Caco-2 (cell line): ENCODE measurements at regions not wholly inside any gene's neighbourhood (a gene's known extent, or its start where the extent isn't known, plus 50 kb on each side); places are given as distances from the start of the nearest gene placed in this dataset.

Experiments
- BruUV-seq: library from RNA; stranded (reverse); fragments of 400-500 nt; replicated peaks from 2 replicates; lab custom pipeline; 2021; lab: Mats Ljungman, UMichigan
- CTCF ChIA-PET: fragments of 300-600 bp; sonication (Branson Sonifier 250); formaldehyde crosslinking; loops from one replicate; lab custom pipeline; 2022; ENCODE audit warnings: antibody characterized with exemption; lab: Charles Lee
- POLR2A ChIA-PET: fragments of 300-600 bp; sonication (Branson Sonifier 250); formaldehyde crosslinking; loops from one replicate; lab custom pipeline; 2022; ENCODE audit warnings: antibody characterized with exemption; lab: Charles Lee
- DNase-seq, 2 experiments: peaks; one replicate each; pipeline versions ENCODE4 v3.0.0 to v3.0.0-alpha.2; 2020 to 2022
- H3K27me3 ChIP-seq: replicated peaks from 2 replicates; pipeline ENCODE4 v1.6.0; 2011; ENCODE audit warnings: low read length; ENCODE audit not compliant: control insufficient read depth, insufficient read depth
- H3K36me3 ChIP-seq: 2 replicates; pipeline ENCODE4 v1.5.1; 2011; ENCODE audit warnings: low read length; ENCODE audit not compliant: control insufficient read depth, insufficient read depth
- H3K4me1 ChIP-seq: fragments of 250-450 bp; sonication (Bioruptor Pico); 2 replicates; pipeline ENCODE4 v1.5.1; 2020; ENCODE audit warnings: mild to moderate bottlenecking
- H3K4me3 ChIP-seq: 2 replicates; pipeline ENCODE4 v1.5.1; 2011; ENCODE audit warnings: low read depth, mild to moderate bottlenecking, control low read depth, low read length
- H3K9me3 ChIP-seq: fragments of 250-450 bp; sonication (Bioruptor Pico); 2 replicates; pipeline ENCODE4 v1.5.1; 2020; ENCODE audit warnings: mild to moderate bottlenecking, moderate library complexity
- H3K27ac Mint-ChIP-seq: one replicate; pipeline ENCODE4 v1.8.0; 2022; ENCODE audit warnings: mixed read lengths; ENCODE audit not compliant: unreplicated experiment
- H3K27me3 Mint-ChIP-seq: one replicate; pipeline ENCODE4 v1.8.0; 2022; ENCODE audit warnings: mixed read lengths; ENCODE audit not compliant: insufficient read depth, unreplicated experiment
- H3K36me3 Mint-ChIP-seq: one replicate; pipeline ENCODE4 v1.8.0; 2022; ENCODE audit warnings: mild to moderate bottlenecking, mixed read lengths; ENCODE audit not compliant: insufficient read depth, unreplicated experiment
- H3K4me1 Mint-ChIP-seq: one replicate; pipeline ENCODE4 v1.8.0; 2022; ENCODE audit warnings: low read depth, mixed read lengths; ENCODE audit not compliant: unreplicated experiment
- H3K4me3 Mint-ChIP-seq: one replicate; pipeline ENCODE4 v1.8.0; 2022; ENCODE audit warnings: mild to moderate bottlenecking, moderate library complexity, mixed read lengths; ENCODE audit not compliant: unreplicated experiment
- H3K9me3 Mint-ChIP-seq: one replicate; pipeline ENCODE4 v1.8.0; 2022; ENCODE audit warnings: mixed read lengths; ENCODE audit not compliant: unreplicated experiment
- intact Hi-C: fragments of 100-400 bp; cut with micrococcal nuclease; formaldehyde crosslinking; loops from one replicate; pipeline ENCODE4 v1.10.0; 2022; ENCODE audit not compliant: unreplicated experiment
- TF ChIP-seq, protein P1 (sequence below), 2 experiments: fragments of 200-600 bp in 1 of 2; IDR thresholded peaks; 1 replicate in 1 of 2; 2 replicates in 1 of 2; pipeline versions ENCODE4 v1.5.1 to v1.8.0; 2011 to 2022; ENCODE audit warnings: antibody characterized with exemption in 1 of 2, control low read depth in 1 of 2, inconsistent platforms in 1 of 2, low read depth in 1 of 2, low read length in 1 of 2, mild to moderate bottlenecking in 1 of 2, moderate library complexity in 1 of 2; ENCODE audit not compliant: insufficient read depth in 1 of 2, severe bottlenecking in 1 of 2, unreplicated experiment in 1 of 2

DNA sequence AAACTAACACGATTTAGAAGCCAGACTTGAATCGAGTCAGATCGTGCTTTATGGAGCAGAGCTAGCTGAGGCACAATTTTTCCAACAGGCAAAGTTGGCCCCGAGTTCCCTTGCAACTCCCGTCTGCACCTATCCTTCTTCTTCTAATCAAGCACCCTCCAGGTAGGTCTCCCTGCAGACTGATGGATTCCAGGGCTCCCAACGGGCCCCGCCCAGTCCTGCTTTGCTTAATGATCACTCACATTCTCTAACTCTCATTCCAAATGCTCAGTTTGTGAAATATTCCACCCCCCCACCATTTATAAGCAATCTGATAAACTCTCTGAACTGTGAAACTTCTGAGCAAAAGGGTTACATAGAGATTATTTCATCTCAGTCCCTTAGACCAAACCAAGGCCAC is 119.6 kb downstream of the SLC30A10 start:
- H3K27ac Mint-ChIP-seq = no peak overlapping the region
- Histone ChIP-seq H3K9me3 (no peaks in the 10 kb centered on the region), H3K27me3 (no peaks in the 10 kb centered on the region), H3K36me3 (no peaks in the 10 kb centered on the region), H3K4me1 (no peaks in the 10 kb centered on the region), H3K4me3 (no peak overlapping the region)
- intact Hi-C loops = no loop called here
- H3K4me1 Mint-ChIP-seq = no peaks in the 10 kb centered on the region
- H3K27me3 Mint-ChIP-seq = peaks cover 8% of the 10 kb centered on the region
- no peaks in the 10 kb centered on the region for H3K36me3 Mint-ChIP-seq
- DNase-seq = no peak
- H3K4me3 Mint-ChIP-seq = no peak overlapping the region
- BruUV-seq = no TSS peak
- H3K9me3 Mint-ChIP-seq = no peaks in the 10 kb centered on the region
- ChIA-PET CTCF (no interaction called here), POLR2A (no interaction called here)
- TF ChIP-seq, protein P1, sequence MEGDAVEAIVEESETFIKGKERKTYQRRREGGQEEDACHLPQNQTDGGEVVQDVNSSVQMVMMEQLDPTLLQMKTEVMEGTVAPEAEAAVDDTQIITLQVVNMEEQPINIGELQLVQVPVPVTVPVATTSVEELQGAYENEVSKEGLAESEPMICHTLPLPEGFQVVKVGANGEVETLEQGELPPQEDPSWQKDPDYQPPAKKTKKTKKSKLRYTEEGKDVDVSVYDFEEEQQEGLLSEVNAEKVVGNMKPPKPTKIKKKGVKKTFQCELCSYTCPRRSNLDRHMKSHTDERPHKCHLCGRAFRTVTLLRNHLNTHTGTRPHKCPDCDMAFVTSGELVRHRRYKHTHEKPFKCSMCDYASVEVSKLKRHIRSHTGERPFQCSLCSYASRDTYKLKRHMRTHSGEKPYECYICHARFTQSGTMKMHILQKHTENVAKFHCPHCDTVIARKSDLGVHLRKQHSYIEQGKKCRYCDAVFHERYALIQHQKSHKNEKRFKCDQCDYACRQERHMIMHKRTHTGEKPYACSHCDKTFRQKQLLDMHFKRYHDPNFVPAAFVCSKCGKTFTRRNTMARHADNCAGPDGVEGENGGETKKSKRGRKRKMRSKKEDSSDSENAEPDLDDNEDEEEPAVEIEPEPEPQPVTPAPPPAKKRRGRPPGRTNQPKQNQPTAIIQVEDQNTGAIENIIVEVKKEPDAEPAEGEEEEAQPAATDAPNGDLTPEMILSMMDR (IDR thresholded peaks at IDR 0.05; ENCODE audit: insufficient read depth in 1 of 2, low read depth in 1 of 2, low read length in 1 of 2, severe bottlenecking in 1 of 2, unreplicated experiment in 1 of 2) = no peak

DNA sequence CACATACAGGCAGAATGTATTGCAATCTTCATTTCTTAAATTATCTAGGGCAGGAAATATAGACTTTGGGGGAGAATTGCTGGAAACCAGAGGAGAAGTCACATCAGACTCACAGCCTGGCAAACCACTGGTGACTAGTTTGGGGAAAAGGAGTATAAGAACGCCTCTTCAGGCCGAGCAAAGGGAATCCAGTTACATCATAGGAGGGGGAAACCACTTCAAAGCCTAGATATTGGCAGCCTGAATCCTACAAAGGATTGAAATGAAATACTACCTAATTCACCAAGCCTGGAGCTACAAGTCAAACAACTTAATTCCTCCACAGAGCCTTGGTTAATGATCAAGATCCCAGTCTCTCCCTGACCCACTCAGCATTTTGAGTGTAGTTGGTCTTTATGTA is 121.7 kb downstream of the SLC30A10 start:
- TF ChIP-seq, protein P1 (IDR thresholded peaks at IDR 0.05; ENCODE audit: insufficient read depth in 1 of 2, low read depth in 1 of 2, low read length in 1 of 2, severe bottlenecking in 1 of 2, unreplicated experiment in 1 of 2) = no peak
- Histone ChIP-seq H3K4me3 (no peak overlapping the region), H3K9me3 (no peaks in the 10 kb centered on the region), H3K4me1 (no peaks in the 10 kb centered on the region), H3K27me3 (no peaks in the 10 kb centered on the region), H3K36me3 (no peaks in the 10 kb centered on the region)
- Mint-ChIP-seq H3K9me3 (no peaks in the 10 kb centered on the region), H3K36me3 (no peaks in the 10 kb centered on the region), H3K27ac (no peak overlapping the region), H3K4me1 (no peaks in the 10 kb centered on the region), H3K27me3 (peaks cover 14% of the 10 kb centered on the region), H3K4me3 (no peak overlapping the region)
- no TSS peak for BruUV-seq
- ChIA-PET POLR2A (no interaction called here), CTCF (no interaction called here)
- no peak for DNase-seq
- intact Hi-C loops = no loop called here

DNA sequence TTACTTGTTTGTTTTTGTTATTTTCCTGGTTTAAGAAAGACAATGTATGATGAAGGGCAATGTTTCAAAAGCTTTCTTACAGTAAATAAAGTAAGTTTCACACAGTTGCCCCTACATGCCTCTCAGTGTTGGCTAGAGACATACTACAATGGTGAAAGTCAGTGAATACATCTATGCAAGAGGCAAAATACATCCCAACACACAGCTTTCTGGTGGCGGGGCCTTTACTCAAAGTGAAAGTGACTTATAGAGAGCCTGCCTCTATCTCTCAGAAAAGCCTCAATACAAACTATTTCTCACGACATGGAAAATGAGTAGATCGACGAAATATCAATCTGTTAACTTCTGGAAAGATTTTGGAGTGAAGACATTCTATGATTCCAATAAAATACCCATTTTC is 122.3 kb downstream of the SLC30A10 start:
- H3K36me3 Mint-ChIP-seq = no peaks in the 10 kb centered on the region
- H3K9me3 Mint-ChIP-seq = no peaks in the 10 kb centered on the region
- Histone ChIP-seq H3K36me3 (no peaks in the 10 kb centered on the region), H3K4me1 (no peaks in the 10 kb centered on the region), H3K27me3 (no peaks in the 10 kb centered on the region), H3K4me3 (no peak overlapping the region), H3K9me3 (no peaks in the 10 kb centered on the region)
- H3K27me3 Mint-ChIP-seq = peaks cover 14% of the 10 kb centered on the region
- DNase-seq = no peak
- CTCF ChIA-PET = no interaction called here
- BruUV-seq = no TSS peak
- no peaks in the 10 kb centered on the region for H3K4me1 Mint-ChIP-seq
- TF ChIP-seq, protein P1 (IDR thresholded peaks at IDR 0.05; ENCODE audit: insufficient read depth in 1 of 2, low read depth in 1 of 2, low read length in 1 of 2, severe bottlenecking in 1 of 2, unreplicated experiment in 1 of 2) = no peak
- POLR2A ChIA-PET = no interaction called here
- intact Hi-C loops = no loop called here
- no peak overlapping the region for H3K27ac Mint-ChIP-seq
- H3K4me3 Mint-ChIP-seq = no peak overlapping the region
